Lower leg skin (tissue), 3 donors: ENCODE measurements at regions not wholly inside any gene's neighbourhood (a gene's known extent, or its start where the extent isn't known, plus 50 kb on each side); places are given as distances from the start of the nearest gene placed in this dataset.

ENCODE experiments used
- POLR2A ChIP-seq, 2 donors: fragments of 450-650 bp; IDR thresholded peaks; one replicate each; pipeline ENCODE4 v1.6.1; 2016 to 2017; ENCODE audit warnings: antibody characterized with exemption in 2 of 2, mild to moderate bottlenecking in 1 of 2, moderate library complexity in 1 of 2
- TF ChIP-seq, protein P1 (sequence below), 3 donors: fragments of 450-650 bp; IDR thresholded peaks; one replicate each; pipeline ENCODE4 v1.5.1; 2016; ENCODE audit warnings: antibody characterized with exemption in 3 of 3, mild to moderate bottlenecking in 3 of 3, moderate library complexity in 2 of 3

DNA sequence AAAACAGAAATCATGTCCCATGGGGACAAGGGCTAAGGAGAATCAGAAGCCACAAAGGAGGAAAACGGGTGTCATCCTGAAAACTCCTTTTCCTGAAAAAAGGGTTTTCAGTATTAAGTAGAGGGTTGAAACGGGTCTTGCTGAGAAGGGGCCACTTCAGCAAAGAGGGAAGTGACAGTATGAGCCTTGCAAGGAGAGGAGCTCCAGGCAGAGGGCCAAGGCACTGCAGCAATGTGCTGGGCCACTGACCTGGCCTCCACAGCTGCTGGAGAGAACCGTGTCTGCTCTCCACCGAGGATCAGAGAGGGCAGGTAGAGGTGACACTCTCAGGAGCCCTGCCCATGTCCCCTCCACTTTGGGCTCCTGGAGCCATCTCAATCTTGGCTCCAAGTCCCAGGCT lies 103.3 kb downstream of the NCOR2 start:
- TF ChIP-seq, protein P1, sequence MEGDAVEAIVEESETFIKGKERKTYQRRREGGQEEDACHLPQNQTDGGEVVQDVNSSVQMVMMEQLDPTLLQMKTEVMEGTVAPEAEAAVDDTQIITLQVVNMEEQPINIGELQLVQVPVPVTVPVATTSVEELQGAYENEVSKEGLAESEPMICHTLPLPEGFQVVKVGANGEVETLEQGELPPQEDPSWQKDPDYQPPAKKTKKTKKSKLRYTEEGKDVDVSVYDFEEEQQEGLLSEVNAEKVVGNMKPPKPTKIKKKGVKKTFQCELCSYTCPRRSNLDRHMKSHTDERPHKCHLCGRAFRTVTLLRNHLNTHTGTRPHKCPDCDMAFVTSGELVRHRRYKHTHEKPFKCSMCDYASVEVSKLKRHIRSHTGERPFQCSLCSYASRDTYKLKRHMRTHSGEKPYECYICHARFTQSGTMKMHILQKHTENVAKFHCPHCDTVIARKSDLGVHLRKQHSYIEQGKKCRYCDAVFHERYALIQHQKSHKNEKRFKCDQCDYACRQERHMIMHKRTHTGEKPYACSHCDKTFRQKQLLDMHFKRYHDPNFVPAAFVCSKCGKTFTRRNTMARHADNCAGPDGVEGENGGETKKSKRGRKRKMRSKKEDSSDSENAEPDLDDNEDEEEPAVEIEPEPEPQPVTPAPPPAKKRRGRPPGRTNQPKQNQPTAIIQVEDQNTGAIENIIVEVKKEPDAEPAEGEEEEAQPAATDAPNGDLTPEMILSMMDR (IDR thresholded peaks at IDR 0.05) = no peak
- no peak for TF ChIP-seq POLR2A (IDR thresholded peaks at IDR 0.05)
